ENCODE measurements at regions not wholly inside any gene's neighbourhood (a gene's known extent, or its start where the extent isn't known, plus 50 kb on each side); places are given as distances from the start of the nearest gene placed in this dataset.

GRCh38 chr7:42574685-42575084, 337.2 kb downstream of the C7orf25 start:
- H3K27ac Mint-ChIP-seq (ENCODE audit: unreplicated experiment) = no peak overlapping the region
- no peak for TF ChIP-seq CTCF (IDR thresholded peaks at IDR 0.05; ENCODE audit: partially characterized antibody, unreplicated experiment)
- H3K27me3 Mint-ChIP-seq (ENCODE audit: unreplicated experiment) = no peaks in the 10 kb centered on the region
- no peak for DNase-seq
- H3K4me3 Mint-ChIP-seq (ENCODE audit: unreplicated experiment) = no peak overlapping the region
- peaks cover 4% of the 10 kb centered on the region for H3K9me3 Mint-ChIP-seq (ENCODE audit: unreplicated experiment)
- H3K36me3 Mint-ChIP-seq (ENCODE audit: unreplicated experiment) = peaks cover 6% of the 10 kb centered on the region
- H3K4me1 Mint-ChIP-seq (ENCODE audit: low read depth, unreplicated experiment) = no peaks in the 10 kb centered on the region

- no peak for DNase-seq
Measured at GRCh38 chr7:42573881-42574672, 337.1 kb upstream of the GLI3 start.

GRCh38 chr7:42572561-42572960, 335.6 kb upstream of the GLI3 start:
- no peak for DNase-seq
- no peak overlapping the region for H3K27ac Mint-ChIP-seq (ENCODE audit: unreplicated experiment)
- TF ChIP-seq CTCF (IDR thresholded peaks at IDR 0.05; ENCODE audit: partially characterized antibody, unreplicated experiment) = no peak
- no peaks in the 10 kb centered on the region for H3K27me3 Mint-ChIP-seq (ENCODE audit: unreplicated experiment)
- H3K36me3 Mint-ChIP-seq (ENCODE audit: unreplicated experiment) = no peaks in the 10 kb centered on the region
- no peak overlapping the region for H3K4me3 Mint-ChIP-seq (ENCODE audit: unreplicated experiment)
- peaks cover 4% of the 10 kb centered on the region for H3K9me3 Mint-ChIP-seq (ENCODE audit: unreplicated experiment)
- H3K4me1 Mint-ChIP-seq (ENCODE audit: low read depth, unreplicated experiment) = no peaks in the 10 kb centered on the region

More at GRCh38 chr7:42573881-42574672, 337.1 kb upstream of the GLI3 start:
- Mint-ChIP-seq H3K27me3 (ENCODE audit: unreplicated experiment) (no peaks in the 10 kb centered on the region), H3K27ac (ENCODE audit: unreplicated experiment) (no peak overlapping the region), H3K9me3 (ENCODE audit: unreplicated experiment) (peaks cover 4% of the 10 kb centered on the region), H3K4me1 (ENCODE audit: low read depth, unreplicated experiment) (no peaks in the 10 kb centered on the region), H3K4me3 (ENCODE audit: unreplicated experiment) (no peak overlapping the region), H3K36me3 (ENCODE audit: unreplicated experiment) (peaks cover under 1% of the 10 kb centered on the region)
- TF ChIP-seq CTCF (IDR thresholded peaks at IDR 0.05; ENCODE audit: partially characterized antibody, unreplicated experiment) = no peak

- H3K36me3 Mint-ChIP-seq (ENCODE audit: unreplicated experiment) = no peaks in the 10 kb centered on the region
- no peak for TF ChIP-seq CTCF (IDR thresholded peaks at IDR 0.05; ENCODE audit: partially characterized antibody, unreplicated experiment)
Measured at GRCh38 chr7:42572056-42572455, 335.0 kb upstream of the GLI3 start.

GRCh38 chr7:42570944-42571343, 333.9 kb upstream of the GLI3 start:
- no peaks in the 10 kb centered on the region for H3K4me1 Mint-ChIP-seq (ENCODE audit: low read depth, unreplicated experiment)
- H3K4me3 Mint-ChIP-seq (ENCODE audit: unreplicated experiment) = no peak overlapping the region
- H3K27me3 Mint-ChIP-seq (ENCODE audit: unreplicated experiment) = no peaks in the 10 kb centered on the region
- H3K9me3 Mint-ChIP-seq (ENCODE audit: unreplicated experiment) = peaks cover 4% of the 10 kb centered on the region
- TF ChIP-seq CTCF (IDR thresholded peaks at IDR 0.05; ENCODE audit: partially characterized antibody, unreplicated experiment) = no peak
- DNase-seq = no peak
- H3K36me3 Mint-ChIP-seq (ENCODE audit: unreplicated experiment) = no peaks in the 10 kb centered on the region
- no peak overlapping the region for H3K27ac Mint-ChIP-seq (ENCODE audit: unreplicated experiment)

More at GRCh38 chr7:42572056-42572455, 335.0 kb upstream of the GLI3 start:
- no peaks in the 10 kb centered on the region for H3K4me1 Mint-ChIP-seq (ENCODE audit: low read depth, unreplicated experiment)
- DNase-seq = no peak
- no peak overlapping the region for H3K27ac Mint-ChIP-seq (ENCODE audit: unreplicated experiment)
- no peaks in the 10 kb centered on the region for H3K27me3 Mint-ChIP-seq (ENCODE audit: unreplicated experiment)
- no peak overlapping the region for H3K4me3 Mint-ChIP-seq (ENCODE audit: unreplicated experiment)
- peaks cover 4% of the 10 kb centered on the region for H3K9me3 Mint-ChIP-seq (ENCODE audit: unreplicated experiment)
